Osteoblast (primary cell): ENCODE measurements at regions not wholly inside any gene's neighbourhood (a gene's known extent, or its start where the extent isn't known, plus 50 kb on each side); places are given as distances from the start of the nearest gene placed in this dataset.

Experiments
- DNase-seq: peaks from one replicate; pipeline ENCODE4 v3.0.0; 2011; ENCODE audit warnings: low spot score, mixed read lengths; ENCODE audit not compliant: insufficient read length; ENCODE audit errors: missing footprints
- H2AFZ ChIP-seq: 2 replicates; pipeline ENCODE4 v1.6.0; 2011; ENCODE audit warnings: mild to moderate bottlenecking, low read length
- H3K27ac ChIP-seq: 2 replicates; pipeline ENCODE4 v1.5.1; 2011; ENCODE audit warnings: mild to moderate bottlenecking, low read depth, low read length, moderate library complexity
- H3K27me3 ChIP-seq: 2 replicates; pipeline ENCODE4 v1.6.0; 2012; ENCODE audit warnings: mild to moderate bottlenecking, control low read depth, inconsistent platforms, low read length, moderate library complexity; ENCODE audit not compliant: insufficient read depth
- H3K36me3 ChIP-seq: 2 replicates; pipeline ENCODE4 v1.5.1; 2011; ENCODE audit warnings: mild to moderate bottlenecking, low read length, control low read depth, moderate library complexity; ENCODE audit not compliant: insufficient read depth
- H3K4me1 ChIP-seq: 2 replicates; pipeline ENCODE4 v1.5.1; 2011; ENCODE audit warnings: mild to moderate bottlenecking, low read length, control low read depth, moderate library complexity; ENCODE audit not compliant: insufficient read depth
- H3K4me2 ChIP-seq: 2 replicates; pipeline ENCODE4 v1.6.0; 2011; ENCODE audit warnings: mild to moderate bottlenecking, low read length; ENCODE audit not compliant: insufficient read depth
- H3K4me3 ChIP-seq: fragments of 200-600 bp; sonication (generic); 3 replicates; pipeline ENCODE4 v1.5.1; 2012; ENCODE audit warnings: mild to moderate bottlenecking, low read length, inconsistent platforms; ENCODE audit not compliant: insufficient read depth
- H3K79me2 ChIP-seq: 2 replicates; pipeline ENCODE4 v1.6.0; 2012; ENCODE audit warnings: mild to moderate bottlenecking, low read length, control low read depth, inconsistent platforms; ENCODE audit not compliant: insufficient read depth
- H3K9me3 ChIP-seq: 2 replicates; pipeline ENCODE4 v1.5.1; 2011; ENCODE audit warnings: low read depth, low read length, control low read depth
- H4K20me1 ChIP-seq: 2 replicates; pipeline ENCODE4 v1.6.0; 2012; ENCODE audit warnings: mild to moderate bottlenecking, low read length, control low read depth; ENCODE audit not compliant: insufficient read depth
- CTCF ChIP-seq: IDR thresholded peaks from 2 replicates; pipeline ENCODE4 v1.5.1; 2011; ENCODE audit warnings: mild to moderate bottlenecking, low read depth, low read length, moderate library complexity; ENCODE audit errors: extremely low read depth

GRCh38 chr12:112645586-112645985 is 146.0 kb upstream of the RPH3A start:
- H3K4me1 ChIP-seq: no peaks in the 10 kb centered on the region
- H3K4me3 ChIP-seq: no peak overlapping the region
- no peak for TF ChIP-seq CTCF
- H3K9me3 ChIP-seq: no peaks in the 10 kb centered on the region
- H3K27ac ChIP-seq: no peak overlapping the region
- no peak for DNase-seq
- no peaks in the 10 kb centered on the region for H4K20me1 ChIP-seq
- H3K4me2 ChIP-seq: no peak overlapping the region
- H3K27me3 ChIP-seq: no peaks in the 10 kb centered on the region
- no peak overlapping the region for H2AFZ ChIP-seq
- H3K36me3 ChIP-seq: no peaks in the 10 kb centered on the region
- no peaks in the 10 kb centered on the region for H3K79me2 ChIP-seq

- Histone ChIP-seq H3K36me3 (no peaks in the 10 kb centered on the region), H3K4me1 (no peaks in the 10 kb centered on the region), H3K4me2 (no peak overlapping the region), H3K27ac (no peak overlapping the region), H4K20me1 (no peaks in the 10 kb centered on the region), H3K27me3 (no peaks in the 10 kb centered on the region), H3K9me3 (no peaks in the 10 kb centered on the region), H3K4me3 (no peak overlapping the region), H2AFZ (no peak overlapping the region), H3K79me2 (no peaks in the 10 kb centered on the region)
- TF ChIP-seq CTCF: no peak
- DNase-seq: no peak
These were observed 135.4 kb upstream of the RPH3A start for GRCh38 chr12:112656141-112656540.

GRCh38 chr12:112664569-112664968 is 127.0 kb upstream of the RPH3A start:
- Histone ChIP-seq H2AFZ (no peak overlapping the region), H3K9me3 (no peaks in the 10 kb centered on the region), H3K4me1 (no peaks in the 10 kb centered on the region), H3K79me2 (no peaks in the 10 kb centered on the region), H3K4me2 (no peak overlapping the region), H4K20me1 (no peaks in the 10 kb centered on the region), H3K27ac (no peak overlapping the region), H3K27me3 (no peaks in the 10 kb centered on the region), H3K4me3 (no peak overlapping the region), H3K36me3 (no peaks in the 10 kb centered on the region)
- TF ChIP-seq CTCF: no peak
- DNase-seq: no peak

- no peak for DNase-seq
- no peak overlapping the region for H2AFZ ChIP-seq
- H4K20me1 ChIP-seq: no peaks in the 10 kb centered on the region
- no peaks in the 10 kb centered on the region for H3K9me3 ChIP-seq
- no peaks in the 10 kb centered on the region for H3K27me3 ChIP-seq
- H3K36me3 ChIP-seq: no peaks in the 10 kb centered on the region
- no peak overlapping the region for H3K4me2 ChIP-seq
- TF ChIP-seq CTCF: no peak
- H3K79me2 ChIP-seq: no peaks in the 10 kb centered on the region
- no peak overlapping the region for H3K27ac ChIP-seq
- no peaks in the 10 kb centered on the region for H3K4me1 ChIP-seq
- no peak overlapping the region for H3K4me3 ChIP-seq
These were observed 125.6 kb upstream of the RPH3A start for GRCh38 chr12:112665958-112666357.
